HG03571 (cell line): ENCODE measurements at regions not wholly inside any gene's neighbourhood (a gene's known extent, or its start where the extent isn't known, plus 50 kb on each side); places are given as distances from the start of the nearest gene placed in this dataset.

Source experiments
- ATAC-seq: cut with Tn5 transposase; IDR thresholded peaks from one replicate; pipeline ENCODE4 v1.9.1; 2021; ENCODE audit not compliant: unreplicated experiment

GRCh38 chr2:215607766-215608165 is 171.9 kb upstream of the FN1 start:
- ATAC-seq, result no peak

- no peak for ATAC-seq
Observed at GRCh38 chr2:215606219-215606618, 170.4 kb upstream of the FN1 start.

GRCh38 chr2:215605214-215605613 is 169.3 kb upstream of the FN1 start:
- no peak for ATAC-seq

- no peak for ATAC-seq
Observed at GRCh38 chr2:215604606-215605005, 168.7 kb upstream of the FN1 start.

GRCh38 chr2:215603440-215603839 is 167.6 kb upstream of the FN1 start:
- no peak for ATAC-seq

GRCh38 chr2:215602997-215603396 is 167.1 kb upstream of the FN1 start:
- no peak for ATAC-seq

GRCh38 chr2:215601990-215602721 is 166.3 kb upstream of the FN1 start:
- no peak for ATAC-seq

GRCh38 chr2:215601526-215601925 is 165.7 kb upstream of the FN1 start:
- no peak for ATAC-seq

- ATAC-seq, result no peak
Observed at GRCh38 chr2:215598376-215598975, 162.6 kb upstream of the FN1 start.

- ATAC-seq, result no peak
Observed at GRCh38 chr2:215597577-215597976, 161.7 kb upstream of the FN1 start.

GRCh38 chr2:215594766-215595165 is 158.9 kb upstream of the FN1 start:
- ATAC-seq, result no peak

- no peak for ATAC-seq
Observed at GRCh38 chr2:215590010-215590745, 154.3 kb upstream of the FN1 start.

GRCh38 chr2:215583881-215584280 is 148.0 kb upstream of the FN1 start:
- no peak for ATAC-seq

GRCh38 chr2:215579809-215580208 is 143.9 kb upstream of the FN1 start:
- no peak for ATAC-seq

- ATAC-seq, result no peak
Observed at GRCh38 chr2:215577356-215577755, 141.5 kb upstream of the FN1 start.

GRCh38 chr2:215576572-215576971 is 140.7 kb upstream of the FN1 start:
- ATAC-seq, result no peak

GRCh38 chr2:215573496-215573895 is 137.6 kb upstream of the FN1 start:
- ATAC-seq, result no peak

GRCh38 chr2:215572341-215572848 is 136.5 kb upstream of the FN1 start:
- no peak for ATAC-seq

GRCh38 chr2:215571689-215572088 is 135.8 kb upstream of the FN1 start:
- ATAC-seq, result no peak

GRCh38 chr2:215567504-215567903 is 131.6 kb upstream of the FN1 start:
- peak; percentile 83 for ATAC-seq

- ATAC-seq, result no peak
Observed at GRCh38 chr2:215565897-215566296, 130.0 kb upstream of the FN1 start.

GRCh38 chr2:215557701-215558100 is 121.8 kb upstream of the FN1 start:
- no peak for ATAC-seq
